GM10266 (cell line): ENCODE measurements at regions not wholly inside any gene's neighbourhood (a gene's known extent, or its start where the extent isn't known, plus 50 kb on each side); places are given as distances from the start of the nearest gene placed in this dataset.

Source experiments
- DNase-seq: peaks from one replicate; pipeline ENCODE4 v3.0.0; 2012; ENCODE audit errors: extremely low spot score
- TF ChIP-seq, protein P1 (sequence below): IDR thresholded peaks from 2 replicates; pipeline ENCODE4 v1.5.1; 2012; ENCODE audit warnings: mild to moderate bottlenecking, low read depth; ENCODE audit not compliant: control insufficient read depth, insufficient read depth; ENCODE audit errors: missing control alignments

DNA sequence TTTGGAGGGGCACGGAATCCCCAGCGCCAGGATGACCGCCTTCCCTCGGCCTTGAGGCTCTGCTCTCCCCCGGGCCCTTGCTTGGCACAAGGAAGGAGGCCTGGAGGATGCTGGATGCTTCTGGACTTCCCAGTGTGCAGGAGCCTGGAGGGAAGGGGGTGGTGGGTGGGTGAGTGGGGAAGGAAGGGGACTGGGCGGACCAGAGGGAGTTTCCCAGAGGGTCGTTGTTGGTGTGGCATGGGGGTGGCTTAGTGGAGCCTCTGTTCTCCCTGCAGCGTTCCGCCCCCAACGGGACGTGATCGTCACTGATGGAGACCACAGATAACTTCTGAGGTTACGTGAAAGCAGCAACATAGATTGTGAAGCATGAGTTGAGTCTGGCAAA is 140.0 kb downstream of the IRF8 start:
- no peak for DNase-seq
- TF ChIP-seq, protein P1, sequence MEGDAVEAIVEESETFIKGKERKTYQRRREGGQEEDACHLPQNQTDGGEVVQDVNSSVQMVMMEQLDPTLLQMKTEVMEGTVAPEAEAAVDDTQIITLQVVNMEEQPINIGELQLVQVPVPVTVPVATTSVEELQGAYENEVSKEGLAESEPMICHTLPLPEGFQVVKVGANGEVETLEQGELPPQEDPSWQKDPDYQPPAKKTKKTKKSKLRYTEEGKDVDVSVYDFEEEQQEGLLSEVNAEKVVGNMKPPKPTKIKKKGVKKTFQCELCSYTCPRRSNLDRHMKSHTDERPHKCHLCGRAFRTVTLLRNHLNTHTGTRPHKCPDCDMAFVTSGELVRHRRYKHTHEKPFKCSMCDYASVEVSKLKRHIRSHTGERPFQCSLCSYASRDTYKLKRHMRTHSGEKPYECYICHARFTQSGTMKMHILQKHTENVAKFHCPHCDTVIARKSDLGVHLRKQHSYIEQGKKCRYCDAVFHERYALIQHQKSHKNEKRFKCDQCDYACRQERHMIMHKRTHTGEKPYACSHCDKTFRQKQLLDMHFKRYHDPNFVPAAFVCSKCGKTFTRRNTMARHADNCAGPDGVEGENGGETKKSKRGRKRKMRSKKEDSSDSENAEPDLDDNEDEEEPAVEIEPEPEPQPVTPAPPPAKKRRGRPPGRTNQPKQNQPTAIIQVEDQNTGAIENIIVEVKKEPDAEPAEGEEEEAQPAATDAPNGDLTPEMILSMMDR: no peak

DNA sequence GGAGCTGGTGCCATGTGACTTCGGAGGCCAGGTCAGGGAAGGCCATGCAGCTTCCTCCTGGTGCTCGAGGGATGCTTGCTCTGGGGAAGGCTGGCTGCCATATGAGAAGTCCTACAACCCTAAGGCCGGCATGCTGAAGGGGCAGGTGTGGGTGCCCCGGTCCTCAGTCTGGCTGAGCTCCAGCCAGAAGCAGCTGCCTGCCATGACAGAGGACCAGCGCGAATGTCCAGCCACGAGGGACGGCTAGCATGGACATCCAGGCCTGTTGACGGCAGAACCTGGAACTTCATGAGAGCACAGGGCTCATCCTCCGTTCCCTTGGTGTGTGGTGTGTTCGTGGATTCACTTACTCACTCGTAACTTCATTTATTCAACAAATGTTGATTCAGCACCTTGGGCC is 140.6 kb downstream of the IRF8 start:
- TF ChIP-seq, protein P1: no peak
- DNase-seq: no peak

DNA sequence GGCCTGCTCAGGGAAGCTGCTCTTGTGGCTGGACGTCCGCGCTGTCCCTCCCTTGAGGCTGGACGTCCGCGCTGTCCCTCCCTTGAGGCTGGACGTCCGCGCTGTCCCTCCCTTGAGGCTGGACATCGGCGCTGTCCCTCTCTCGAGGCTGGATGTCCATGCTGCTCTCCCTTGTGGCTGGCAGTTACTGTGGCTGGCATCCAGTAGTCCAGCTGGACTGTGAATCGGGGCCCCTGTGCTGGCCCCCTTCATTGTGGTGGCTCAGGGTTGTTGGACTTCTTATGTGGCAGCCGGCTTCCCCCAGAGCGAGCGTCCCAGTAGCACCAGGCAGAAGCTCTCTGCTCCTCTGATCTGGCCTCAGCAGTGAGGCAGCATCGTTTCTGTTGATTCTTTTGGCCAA is 141.5 kb downstream of the IRF8 start:
- TF ChIP-seq, protein P1: no peak
- no peak for DNase-seq

DNA sequence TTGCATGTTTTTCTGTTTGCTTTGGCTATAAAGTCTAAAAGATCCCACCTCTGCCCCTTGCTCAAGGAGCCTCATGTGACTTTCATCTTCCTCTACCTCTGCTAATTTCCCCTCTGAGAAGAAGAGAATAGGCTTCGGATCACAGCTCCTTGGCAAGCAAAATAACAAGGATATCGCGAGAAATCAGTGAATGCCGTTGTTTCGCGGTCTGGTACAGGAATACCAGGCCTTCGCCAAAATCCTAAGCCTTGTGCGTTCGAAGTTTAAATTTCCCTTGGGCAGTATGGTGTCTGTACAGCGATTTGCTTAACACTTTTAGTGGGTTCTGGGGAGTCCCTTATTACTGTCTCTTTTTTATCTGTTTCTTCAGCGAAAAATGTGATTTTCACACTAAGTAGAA is 142.3 kb downstream of the IRF8 start:
- TF ChIP-seq, protein P1: no peak
- DNase-seq: no peak

DNA sequence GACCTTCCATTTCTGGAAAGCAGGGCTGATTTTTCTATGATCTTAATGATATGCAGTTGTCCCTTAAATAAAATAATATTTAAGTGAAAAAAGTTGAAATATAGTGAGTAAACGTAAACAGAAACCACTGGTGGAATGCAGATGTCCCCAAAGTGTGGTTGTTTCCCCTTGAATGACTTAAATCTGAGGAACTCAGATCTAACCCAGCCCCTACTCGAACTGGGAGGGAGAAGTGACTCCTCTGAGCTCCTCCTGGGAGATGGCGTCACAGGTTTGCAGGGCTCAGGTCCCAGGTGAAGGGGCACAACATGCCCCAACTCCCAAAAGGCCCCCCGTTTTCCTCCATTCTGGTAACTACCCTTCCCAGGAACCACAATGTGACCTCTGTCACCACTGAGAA is 142.8 kb downstream of the IRF8 start:
- TF ChIP-seq, protein P1: no peak
- DNase-seq: no peak

DNA sequence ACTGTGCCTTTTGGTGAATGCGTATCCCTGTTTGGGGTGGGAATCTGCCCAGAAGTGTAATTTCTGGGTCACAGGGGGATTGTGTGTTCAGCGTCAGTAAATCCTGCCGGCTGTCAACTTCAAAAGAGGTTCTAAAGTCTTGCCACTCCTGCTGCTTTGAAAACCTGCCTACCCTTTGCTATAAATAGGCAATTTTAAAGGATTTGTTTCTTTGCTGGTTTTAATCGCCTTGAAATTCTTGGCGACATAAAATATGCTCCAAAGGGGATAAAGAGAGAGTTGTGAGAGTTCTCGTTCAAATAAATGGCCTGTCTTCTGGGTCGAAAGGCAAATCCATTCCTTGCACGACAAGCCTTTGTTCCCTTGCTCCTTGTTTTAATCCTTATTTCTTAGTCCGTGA is 143.4 kb downstream of the IRF8 start:
- no peak for DNase-seq
- TF ChIP-seq, protein P1: no peak

DNA sequence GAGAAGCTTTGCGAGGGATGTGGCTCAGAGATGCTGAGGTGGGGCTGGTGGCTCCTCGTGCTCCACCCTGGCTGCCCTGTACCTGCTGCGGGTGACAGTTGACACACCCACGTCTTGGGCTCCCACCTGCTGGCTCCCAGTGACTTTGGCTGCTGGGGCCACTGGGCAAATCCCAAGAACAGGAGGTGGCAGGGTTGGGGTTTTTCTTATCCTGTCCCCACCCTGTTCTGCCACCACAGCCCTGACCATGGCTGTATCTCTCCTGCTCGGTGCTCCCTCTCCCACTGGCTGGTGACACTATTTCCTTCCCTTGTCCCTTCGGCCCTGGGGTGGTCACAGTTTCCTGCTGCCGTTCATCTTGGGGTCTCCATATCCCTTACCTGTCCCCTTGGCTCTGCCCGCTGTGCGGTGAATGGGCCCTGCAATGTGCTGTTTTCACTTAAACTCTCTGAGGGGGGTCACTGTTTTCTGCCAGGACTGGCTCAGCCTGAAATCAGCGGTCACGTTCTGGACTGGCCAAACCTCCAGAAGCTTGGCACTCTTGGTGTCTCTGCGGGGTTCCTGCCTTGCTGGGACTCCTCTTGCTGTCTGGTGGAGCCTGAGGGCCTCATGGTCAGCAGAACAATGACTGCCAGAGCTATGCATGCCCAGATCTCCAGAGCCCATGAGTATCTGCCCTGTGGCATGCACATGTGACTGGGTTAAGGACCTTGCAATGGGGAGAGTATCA is 144.2 kb downstream of the IRF8 start:
- no peak for DNase-seq
- TF ChIP-seq, protein P1: no peak
